ENCODE measurements at regions not wholly inside any gene's neighbourhood (a gene's known extent, or its start where the extent isn't known, plus 50 kb on each side); places are given as distances from the start of the nearest gene placed in this dataset.

- no peak for DNase-seq (ENCODE audit: low read depth in 1 of 2, low spot score in 1 of 2)
- TF ChIP-seq JUND (IDR thresholded peaks at IDR 0.05; ENCODE audit: low read depth), result no peak
- in situ Hi-C loops (cut with HindIII; ENCODE audit: low pct_unique_long_range_greater_than_20kb, low sequenced_read_pairs), result no loop called here
Measured at GRCh38 chr2:15866563-15867193, 73.7 kb upstream of the MYCN start.

GRCh38 chr2:15867194-15868171, 72.9 kb upstream of the MYCN start:
- in situ Hi-C loops (cut with HindIII; ENCODE audit: low pct_unique_long_range_greater_than_20kb, low sequenced_read_pairs), result no loop called here
- TF ChIP-seq JUND (IDR thresholded peaks at IDR 0.05; ENCODE audit: low read depth), result no peak

GRCh38 chr2:15868186-15868585, 72.2 kb upstream of the MYCN start:
- in situ Hi-C loops (cut with HindIII; ENCODE audit: low pct_unique_long_range_greater_than_20kb, low sequenced_read_pairs), result no loop called here
- no peak for DNase-seq (ENCODE audit: low read depth in 1 of 2, low spot score in 1 of 2)
- TF ChIP-seq JUND (IDR thresholded peaks at IDR 0.05; ENCODE audit: low read depth), result no peak

More at GRCh38 chr2:15867194-15868171, 72.9 kb upstream of the MYCN start:
- DNase-seq (ENCODE audit: low read depth in 1 of 2, low spot score in 1 of 2), result no peak

- DNase-seq (ENCODE audit: low read depth in 1 of 2, low spot score in 1 of 2), result no peak
- in situ Hi-C loops (cut with HindIII; ENCODE audit: low pct_unique_long_range_greater_than_20kb, low sequenced_read_pairs), result no loop called here
- no peak for TF ChIP-seq JUND (IDR thresholded peaks at IDR 0.05; ENCODE audit: low read depth)
Measured at GRCh38 chr2:15868704-15869103, 71.6 kb upstream of the MYCN start.

- in situ Hi-C loops (cut with HindIII; ENCODE audit: low pct_unique_long_range_greater_than_20kb, low sequenced_read_pairs), result no loop called here
- no peak for TF ChIP-seq JUND (IDR thresholded peaks at IDR 0.05; ENCODE audit: low read depth)
- DNase-seq (ENCODE audit: low read depth in 1 of 2, low spot score in 1 of 2), result no peak
Measured at GRCh38 chr2:15869396-15869795, 71.0 kb upstream of the MYCN start.

GRCh38 chr2:15869871-15870270, 70.5 kb upstream of the MYCN start:
- TF ChIP-seq JUND (IDR thresholded peaks at IDR 0.05; ENCODE audit: low read depth), result no peak
- in situ Hi-C loops (cut with HindIII; ENCODE audit: low pct_unique_long_range_greater_than_20kb, low sequenced_read_pairs), result no loop called here

GRCh38 chr2:15870565-15870964, 69.8 kb upstream of the MYCN start:
- in situ Hi-C loops (cut with HindIII; ENCODE audit: low pct_unique_long_range_greater_than_20kb, low sequenced_read_pairs), result no loop called here
- no peak for TF ChIP-seq JUND (IDR thresholded peaks at IDR 0.05; ENCODE audit: low read depth)
- no peak for DNase-seq (ENCODE audit: low read depth in 1 of 2, low spot score in 1 of 2)

More at GRCh38 chr2:15869871-15870270, 70.5 kb upstream of the MYCN start:
- DNase-seq (ENCODE audit: low read depth in 1 of 2, low spot score in 1 of 2), result no peak

- in situ Hi-C loops (cut with HindIII; ENCODE audit: low pct_unique_long_range_greater_than_20kb, low sequenced_read_pairs), result no loop called here
- TF ChIP-seq JUND (IDR thresholded peaks at IDR 0.05; ENCODE audit: low read depth), result no peak
- DNase-seq (ENCODE audit: low read depth in 1 of 2, low spot score in 1 of 2), result no peak
Measured at GRCh38 chr2:15871239-15871783, 69.0 kb upstream of the MYCN start.

GRCh38 chr2:15872854-15873253, 67.5 kb upstream of the MYCN start:
- DNase-seq (ENCODE audit: low read depth in 1 of 2, low spot score in 1 of 2), result no peak
- TF ChIP-seq JUND (IDR thresholded peaks at IDR 0.05; ENCODE audit: low read depth), result no peak
- in situ Hi-C loops (cut with HindIII; ENCODE audit: low pct_unique_long_range_greater_than_20kb, low sequenced_read_pairs), result no loop called here

GRCh38 chr2:15874321-15874720, 66.0 kb upstream of the MYCN start:
- no peak for TF ChIP-seq JUND (IDR thresholded peaks at IDR 0.05; ENCODE audit: low read depth)
- in situ Hi-C loops (cut with HindIII; ENCODE audit: low pct_unique_long_range_greater_than_20kb, low sequenced_read_pairs), result no loop called here
- DNase-seq (ENCODE audit: low read depth in 1 of 2, low spot score in 1 of 2), result no peak

- TF ChIP-seq JUND (IDR thresholded peaks at IDR 0.05; ENCODE audit: low read depth), result no peak
- in situ Hi-C loops (cut with HindIII; ENCODE audit: low pct_unique_long_range_greater_than_20kb, low sequenced_read_pairs), result no loop called here
- no peak for DNase-seq (ENCODE audit: low read depth in 1 of 2, low spot score in 1 of 2)
Measured at GRCh38 chr2:15874854-15875804, 65.2 kb upstream of the MYCN start.

Measured in T47D (cell line).